B cell (primary cell): ENCODE measurements at regions not wholly inside any gene's neighbourhood (a gene's known extent, or its start where the extent isn't known, plus 50 kb on each side); places are given as distances from the start of the nearest gene placed in this dataset.

Experiments used
- ATAC-seq: fragments of 200-7000 bp; cut with Tn5 transposase; one replicate; pipeline ENCODE4 v1.10.0; 2021; ENCODE audit warnings: low read depth, mild to moderate bottlenecking, moderate number of reproducible peaks, moderate library complexity
- CTCF ChIA-PET: fragments of 350-600 bp; sonication (Branson Sonifier 250); formaldehyde crosslinking; loops from one replicate; lab custom pipeline; 2021; ENCODE audit warnings: antibody characterized with exemption, inconsistent platforms; lab: Charles Lee
- POLR2A ChIA-PET: fragments of 350-600 bp; sonication (Branson Sonifier 250); formaldehyde crosslinking; loops from one replicate; lab custom pipeline; 2021; ENCODE audit warnings: antibody characterized with exemption; lab: Charles Lee
- DNase-seq: peaks from one replicate; pipeline ENCODE4 v3.0.0; 2013
- H2AFZ ChIP-seq: 2 replicates; pipeline ENCODE4 v1.6.1; 2012; ENCODE audit warnings: mild to moderate bottlenecking, low read depth, low read length; ENCODE audit not compliant: insufficient read depth, poor library complexity, severe bottlenecking
- H3K27ac ChIP-seq, 2 donors: 1 replicate in 1 of 2; 2 replicates in 1 of 2; pipeline ENCODE4 v1.5.1; 2012 to 2013; ENCODE audit warnings: low read length in 2 of 2, mild to moderate bottlenecking in 2 of 2, moderate library complexity in 1 of 2
- H3K27me3 ChIP-seq, 4 experiments: fragments of 200-600 bp in 1 of 4; sonication (generic) in 1 of 4; replicated peaks in 1 of 4; 1 replicate in 2 of 4; 2 replicates in 2 of 4; pipeline versions ENCODE4 v1.6.1 to v1.7.0; 2013 to 2016; ENCODE audit warnings: low read length in 3 of 4, mild to moderate bottlenecking in 2 of 4, mixed read lengths in 1 of 4, moderate library complexity in 1 of 4; ENCODE audit not compliant: insufficient read depth in 4 of 4, control insufficient read depth in 3 of 4; ENCODE audit errors: control extremely low read depth in 1 of 4
- H3K36me3 ChIP-seq, 2 experiments: replicated peaks in 1 of 2; 1 replicate in 1 of 2; 2 replicates in 1 of 2; pipeline versions ENCODE4 v1.6.1 to v1.7.1; 2013; ENCODE audit warnings: low read length in 1 of 2; ENCODE audit not compliant: insufficient read depth in 2 of 2, control insufficient read depth in 1 of 2; ENCODE audit errors: control extremely low read depth in 1 of 2, extremely low read depth in 1 of 2
- H3K4me1 ChIP-seq, 2 donors: fragments of 200-600 bp in 1 of 2; sonication (generic) in 1 of 2; 1 replicate in 1 of 2; 2 replicates in 1 of 2; pipeline versions ENCODE4 v1.5.1 to v1.6.1; 2013 to 2017; ENCODE audit warnings: low read length in 2 of 2; ENCODE audit not compliant: control insufficient read depth in 2 of 2, insufficient read depth in 2 of 2
- H3K4me2 ChIP-seq: replicated peaks from 2 replicates; pipeline ENCODE3; 2012; ENCODE audit warnings: mild to moderate bottlenecking, low read depth, low read length; ENCODE audit not compliant: poor library complexity, severe bottlenecking
- H3K4me3 ChIP-seq, 5 experiments: fragments of 200-600 bp in 1 of 5; sonication (generic) in 1 of 5; 1 replicate in 3 of 5; 2 replicates in 2 of 5; pipeline versions ENCODE4 v1.5.1 to v1.7.0; 2011 to 2016; ENCODE audit warnings: low read length in 4 of 5, mild to moderate bottlenecking in 4 of 5, low read depth in 2 of 5, control low read depth in 1 of 5, moderate library complexity in 1 of 5; ENCODE audit not compliant: insufficient read depth in 1 of 5; ENCODE audit errors: control extremely low read depth in 1 of 5, extremely low read depth in 1 of 5
- H3K79me2 ChIP-seq: fragments of 200-600 bp; sonication (generic); one replicate; pipeline ENCODE4 v1.6.0; 2016; ENCODE audit warnings: low read length; ENCODE audit not compliant: control insufficient read depth, insufficient read depth
- H3K9ac ChIP-seq: fragments of 200-600 bp; sonication (generic); 2 replicates; pipeline ENCODE4 v1.6.1; 2017; ENCODE audit warnings: mild to moderate bottlenecking, low read length, moderate library complexity
- H3K9me3 ChIP-seq, 3 donors: one replicate each; pipeline versions ENCODE4 v1.6.1 to v1.7.1; 2013; ENCODE audit warnings: low read length in 2 of 3; ENCODE audit not compliant: control insufficient read depth in 2 of 3, insufficient read depth in 1 of 3; ENCODE audit errors: control extremely low read depth in 1 of 3
- H4K20me1 ChIP-seq: 2 replicates; pipeline ENCODE4 v1.6.0; 2012; ENCODE audit warnings: mild to moderate bottlenecking, low read length; ENCODE audit not compliant: insufficient read depth, control insufficient read depth, poor library complexity, severe bottlenecking
- H3K27ac Mint-ChIP-seq: one replicate; pipeline ENCODE4 v1.8.0; 2021; ENCODE audit warnings: mixed read lengths
- H3K27me3 Mint-ChIP-seq: one replicate; pipeline ENCODE4 v1.8.0; 2021; ENCODE audit warnings: mixed read lengths
- H3K4me1 Mint-ChIP-seq: one replicate; pipeline ENCODE4 v1.8.0; 2021; ENCODE audit warnings: mixed read lengths
- H3K4me3 Mint-ChIP-seq: one replicate; pipeline ENCODE4 v1.8.0; 2021; ENCODE audit warnings: mixed read lengths
- H3K9me3 Mint-ChIP-seq: one replicate; pipeline ENCODE4 v1.8.0; 2022; ENCODE audit warnings: mixed read lengths; ENCODE audit not compliant: insufficient read depth
- CTCF ChIP-seq: fragments of 200-600 bp; IDR thresholded peaks from one replicate; pipeline ENCODE4 v1.8.0; 2022; ENCODE audit warnings: antibody characterized with exemption, mild to moderate bottlenecking
- EZH2 ChIP-seq: IDR thresholded peaks from 2 replicates; pipeline ENCODE4 v1.6.1; 2012; ENCODE audit warnings: borderline replicate concordance, low read depth, mild to moderate bottlenecking, moderate library complexity, low read length; ENCODE audit not compliant: insufficient read depth, poor library complexity, severe bottlenecking
- WGBS: methylation state at CpG from one replicate; pipeline ENCODE4 v1.1.5; 2013; ENCODE audit warnings: missing lambda C conversion rate; ENCODE audit not compliant: insufficient coverage; 5-methylcytosine and 5-hydroxymethylcytosine counted together
- intact Hi-C: fragments of 100-400 bp; cut with micrococcal nuclease; formaldehyde crosslinking; loops from one replicate; pipeline ENCODE4 v1.10.0; 2022

- ATAC-seq (no peak), DNase-seq (no peak)
- intact Hi-C loops, result no loop called here
- ChIA-PET CTCF (no interaction called here), POLR2A (no interaction called here)
- Mint-ChIP-seq H3K27me3 (peaks cover 16% of the 10 kb centered on the region), H3K4me1 (no peaks in the 10 kb centered on the region), H3K27ac (no peak overlapping the region), H3K4me3 (no peak overlapping the region), H3K9me3 (no peaks in the 10 kb centered on the region)
- Histone ChIP-seq H2AFZ (no peak overlapping the region), H3K4me3 (no peak overlapping the region), H3K9me3 (no peaks in the 10 kb centered on the region), H4K20me1 (no peaks in the 10 kb centered on the region), H3K9ac (no peak overlapping the region), H3K27me3 (no peaks in the 10 kb centered on the region), H3K36me3 (no peaks in the 10 kb centered on the region), H3K4me1 (no peaks in the 10 kb centered on the region), H3K27ac (no peak overlapping the region), H3K4me2 (no peak overlapping the region), H3K79me2 (no peaks in the 10 kb centered on the region)
- TF ChIP-seq EZH2, result no peak
- no peak for TF ChIP-seq CTCF
- 57% methylated on average over 1 of the region's 2 CpGs for WGBS
Measured at GRCh38 chr1:56199061-56199460, 380.3 kb downstream of the PLPP3 start.

- ATAC-seq (no peak), DNase-seq (no peak)
- H3K4me1 Mint-ChIP-seq, result no peaks in the 10 kb centered on the region
- TF ChIP-seq EZH2 (no peak), CTCF (no peak)
- POLR2A ChIA-PET, result no interaction called here
- Histone ChIP-seq H2AFZ (no peak overlapping the region), H3K36me3 (no peaks in the 10 kb centered on the region), H3K4me1 (no peaks in the 10 kb centered on the region), H3K4me3 (no peak overlapping the region), H4K20me1 (no peaks in the 10 kb centered on the region), H3K27me3 (peaks cover 0 to 3% (median 0%) of the 10 kb centered on the region in 4 experiments), H3K4me2 (no peak overlapping the region), H3K9me3 (no peaks in the 10 kb centered on the region), H3K79me2 (no peaks in the 10 kb centered on the region), H3K27ac (no peak overlapping the region), H3K9ac (no peak overlapping the region)
- no peak overlapping the region for H3K4me3 Mint-ChIP-seq
- no peak overlapping the region for H3K27ac Mint-ChIP-seq
- H3K27me3 Mint-ChIP-seq, result peaks cover 15% of the 10 kb centered on the region
- intact Hi-C loops, result no loop called here
- H3K9me3 Mint-ChIP-seq, result no peaks in the 10 kb centered on the region
- CTCF ChIA-PET, result no interaction called here
- 100% methylated on average over 2 of the region's 2 CpGs for WGBS
Measured at GRCh38 chr1:56197946-56198345, 381.4 kb downstream of the PLPP3 start.
